ENCODE measurements at regions not wholly inside any gene's neighbourhood (a gene's known extent, or its start where the extent isn't known, plus 50 kb on each side); places are given as distances from the start of the nearest gene placed in this dataset.
A peak's percentile ranks its signal among the peaks of the same experiment; 100 is the strongest.
"Not testable (repeated sequence)": the region's sequence is repeated elsewhere in the genome, so short reads cannot be mapped to it uniquely, and the experiment has no call there.

GRCh38 chr17:28247671-28248555 is 71.1 kb upstream of the TMEM97 start:
- no peak for DNase-seq (ENCODE audit: low read depth)

DNA sequence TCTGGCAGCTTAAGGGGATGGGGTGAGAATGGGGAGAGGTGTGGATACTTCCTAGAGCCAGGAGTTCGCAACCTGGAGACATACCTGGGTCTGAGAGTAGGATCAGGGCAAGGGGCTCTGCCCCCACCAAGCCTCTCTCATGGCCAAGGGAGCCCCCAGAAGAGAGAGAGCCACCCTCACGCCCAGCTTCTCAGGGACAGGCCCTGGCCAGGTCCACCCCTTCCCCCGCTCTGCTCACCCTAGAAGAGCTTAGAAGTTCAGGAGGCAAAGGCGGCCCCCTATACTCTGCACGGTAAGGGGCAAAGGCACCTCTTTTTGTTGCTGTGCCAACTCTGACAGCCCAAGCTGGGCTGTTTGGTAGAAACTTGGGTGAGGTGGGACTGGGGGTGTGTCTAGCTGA is 69.3 kb upstream of the TMEM97 start:
- no peak for DNase-seq (ENCODE audit: low read depth)

DNA sequence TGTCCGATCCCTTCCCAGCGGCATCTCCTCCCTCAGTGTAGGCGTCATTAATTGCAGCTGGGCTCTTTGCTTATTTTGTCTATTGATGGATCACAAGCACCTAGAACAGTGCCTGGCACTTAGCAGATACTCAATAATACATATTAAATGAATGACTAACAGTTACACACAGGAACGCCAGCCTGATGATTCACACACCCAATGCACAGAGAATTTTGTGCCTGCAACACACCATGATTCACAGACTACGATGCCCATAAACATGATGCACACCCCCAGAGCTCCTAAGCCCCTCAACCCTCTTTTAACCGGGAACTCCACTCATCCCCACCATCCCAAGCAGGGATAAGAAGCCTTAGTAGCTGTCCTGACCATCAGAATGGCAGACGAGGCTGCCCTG is 66.6 kb upstream of the TMEM97 start:
- no peak for DNase-seq (ENCODE audit: low read depth)

GRCh38 chr17:28253663-28254062 is 65.3 kb upstream of the TMEM97 start:
- DNase-seq (ENCODE audit: low read depth) = no peak

DNA sequence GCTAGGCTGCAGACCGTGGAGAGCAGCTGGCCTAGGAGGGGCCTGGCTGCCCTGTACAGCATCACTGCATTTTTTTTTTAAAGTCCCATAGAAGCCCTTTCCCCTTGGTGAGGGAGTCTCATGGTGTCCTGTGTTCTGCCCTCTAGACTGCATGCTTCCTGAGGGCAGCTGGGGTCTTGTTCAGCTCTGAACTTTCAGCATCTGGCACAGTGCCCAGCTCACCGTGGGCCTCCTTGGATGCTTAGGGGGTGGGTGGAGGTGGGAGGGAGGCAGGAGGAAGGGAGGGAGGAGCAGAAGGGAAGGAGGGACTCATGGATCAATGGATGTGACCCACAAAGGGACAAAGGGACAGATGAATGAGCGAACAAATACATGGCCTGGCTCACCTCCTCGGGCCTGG is 63.4 kb upstream of the TMEM97 start:
- DNase-seq (ENCODE audit: low read depth) = no peak

GRCh38 chr17:28256370-28256769 is 62.6 kb upstream of the TMEM97 start:
- DNase-seq (ENCODE audit: low read depth) = no peak

DNA sequence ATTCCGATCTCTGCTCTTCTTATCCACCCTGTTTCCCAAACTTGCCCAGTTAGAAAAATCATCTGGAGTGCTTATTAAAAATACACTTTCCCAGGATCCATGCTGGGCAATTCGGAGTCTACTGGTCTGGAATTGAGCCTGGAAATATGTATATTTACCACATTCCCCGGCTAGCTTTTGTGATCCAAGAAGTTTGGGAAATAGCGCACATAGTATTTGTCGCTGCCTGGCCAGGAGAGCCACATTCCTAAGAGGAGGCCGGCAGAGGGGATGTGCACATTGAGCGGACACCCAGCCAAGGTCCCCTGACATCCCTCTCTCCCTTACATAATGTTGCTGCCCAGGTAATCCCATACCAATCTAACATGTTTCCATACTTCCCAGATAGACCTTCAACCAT is 62.1 kb upstream of the TMEM97 start:
- DNase-seq (ENCODE audit: low read depth) = no peak

DNA sequence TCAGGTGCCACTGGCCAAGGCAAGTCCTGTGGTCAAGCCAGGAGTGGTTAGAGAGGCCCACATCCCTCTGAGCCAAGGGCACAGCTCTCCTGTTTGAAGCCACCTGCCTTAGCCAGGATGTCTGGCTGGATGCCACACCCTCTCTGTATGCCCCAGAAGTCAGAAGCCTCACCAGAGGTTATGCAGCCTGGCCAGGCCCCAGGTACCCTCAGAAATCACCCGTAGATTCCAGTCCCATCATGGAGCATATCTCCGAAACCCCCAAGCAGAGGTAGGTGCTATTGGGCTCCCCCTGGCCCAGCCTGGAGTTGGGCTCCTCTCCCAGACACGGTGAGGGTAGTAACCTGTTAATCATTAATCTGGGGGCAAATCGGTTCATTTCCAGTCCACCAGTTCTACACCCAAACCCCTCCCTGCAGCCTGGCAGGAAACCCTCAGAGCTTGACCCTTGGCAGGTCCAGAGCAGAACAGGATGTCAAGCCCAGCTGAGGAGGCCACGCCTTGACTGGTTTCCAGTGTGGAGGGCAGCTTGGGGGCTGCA is 60.6 kb upstream of the TMEM97 start:
- no peak for DNase-seq (ENCODE audit: low read depth)

GRCh38 chr17:28261219-28261618 is 57.8 kb upstream of the TMEM97 start:
- no peak for DNase-seq (ENCODE audit: low read depth)

DNA sequence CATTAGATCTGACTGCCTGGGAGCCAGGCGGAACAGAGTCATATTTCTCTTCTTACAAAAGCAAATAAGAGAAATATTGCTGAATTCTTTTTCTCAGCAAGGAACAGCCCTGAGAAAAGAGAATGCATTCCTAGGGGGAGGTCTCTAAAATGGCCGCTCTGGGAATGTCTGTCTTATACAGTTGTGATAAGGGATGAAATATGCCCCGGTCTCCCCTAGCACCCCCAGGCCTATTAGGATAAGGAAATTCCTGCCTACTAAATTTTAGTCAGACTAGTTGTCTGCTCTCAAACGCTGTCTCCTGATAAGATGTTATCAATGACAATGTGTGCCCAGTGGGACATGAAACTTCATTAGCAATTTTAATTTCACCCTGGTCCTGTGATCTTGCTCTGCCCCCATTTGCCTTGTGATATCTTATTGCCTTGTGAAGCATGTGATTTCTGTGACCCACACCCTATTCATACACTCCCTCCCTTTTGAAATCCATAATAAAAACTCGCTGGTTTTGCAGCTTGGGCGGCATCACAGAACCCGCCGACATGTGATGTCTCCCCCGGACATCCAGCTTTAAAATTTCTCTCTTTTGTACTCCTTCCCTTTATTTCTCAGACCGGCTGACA is 56.8 kb upstream of the TMEM97 start:
- DNase-seq (ENCODE audit: low read depth) = not testable (repeated sequence)

DNA sequence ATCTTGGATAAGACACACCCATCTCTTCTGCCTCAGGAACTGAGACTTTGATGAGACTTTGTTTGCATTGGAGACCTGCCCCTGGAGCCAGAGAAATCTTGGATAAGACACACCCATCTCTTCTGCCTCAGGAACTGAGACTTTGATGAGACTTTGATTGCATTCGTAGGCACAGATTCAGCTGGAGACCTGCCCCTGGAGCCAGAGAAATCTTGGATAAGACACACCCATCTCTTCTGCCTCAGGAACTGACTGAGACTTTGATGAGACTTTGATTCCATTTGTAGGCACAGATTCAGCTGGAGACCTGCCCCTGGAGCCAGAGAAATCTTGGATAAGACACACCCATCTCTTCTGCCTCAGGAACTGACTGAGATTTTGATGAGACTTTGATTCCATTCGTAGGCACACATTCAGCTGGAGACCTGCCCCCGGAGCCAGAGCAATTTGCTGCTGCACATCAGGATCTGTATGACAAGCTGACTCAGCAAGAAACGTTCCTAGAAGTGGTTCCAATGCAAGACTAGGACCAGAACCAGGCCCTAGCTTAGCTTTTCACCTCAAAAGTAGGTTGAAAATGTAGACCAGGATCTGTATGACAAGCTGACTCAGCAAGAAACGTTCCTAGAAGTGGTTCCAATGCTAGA is 54.0 kb upstream of the TMEM97 start:
- DNase-seq (ENCODE audit: low read depth) = peak; percentile 4

DNA sequence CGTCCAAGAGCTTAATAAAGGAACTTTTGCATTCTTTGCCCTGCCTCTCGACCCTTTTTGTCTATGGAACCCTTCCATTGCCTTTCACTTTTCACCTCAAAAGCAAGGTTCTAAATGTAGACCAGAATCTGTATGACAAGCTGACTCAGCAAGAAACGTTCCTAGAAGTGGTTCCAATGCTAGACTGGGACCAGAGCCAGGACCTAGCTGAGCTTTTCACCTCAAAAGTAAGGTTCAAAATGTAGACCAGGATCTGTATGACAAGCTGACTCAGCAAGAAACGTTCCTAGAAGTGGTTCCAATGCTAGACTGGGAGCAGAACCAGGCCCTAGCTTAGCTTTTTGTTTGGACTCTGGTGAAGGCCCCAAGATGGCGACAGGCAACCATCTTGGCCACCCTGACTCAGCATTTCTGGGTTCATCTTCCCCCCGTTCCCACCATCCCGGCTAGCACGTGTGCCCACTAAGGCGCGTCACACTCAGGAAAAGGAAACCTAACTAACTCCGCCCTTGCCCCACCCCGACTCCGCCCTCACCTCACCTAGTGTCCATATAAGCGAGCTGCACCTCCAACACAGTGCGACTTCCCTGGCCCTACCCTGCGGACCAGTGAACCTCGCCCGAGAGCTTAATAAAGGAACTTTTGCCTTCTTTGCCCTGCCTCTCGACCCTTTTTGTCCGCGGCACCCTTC is 53.0 kb upstream of the TMEM97 start:
- not testable (repeated sequence) for DNase-seq (ENCODE audit: low read depth)

GRCh38 chr17:28266547-28266920 is 52.5 kb upstream of the TMEM97 start:
- DNase-seq (ENCODE audit: low read depth) = not testable (repeated sequence)

DNA sequence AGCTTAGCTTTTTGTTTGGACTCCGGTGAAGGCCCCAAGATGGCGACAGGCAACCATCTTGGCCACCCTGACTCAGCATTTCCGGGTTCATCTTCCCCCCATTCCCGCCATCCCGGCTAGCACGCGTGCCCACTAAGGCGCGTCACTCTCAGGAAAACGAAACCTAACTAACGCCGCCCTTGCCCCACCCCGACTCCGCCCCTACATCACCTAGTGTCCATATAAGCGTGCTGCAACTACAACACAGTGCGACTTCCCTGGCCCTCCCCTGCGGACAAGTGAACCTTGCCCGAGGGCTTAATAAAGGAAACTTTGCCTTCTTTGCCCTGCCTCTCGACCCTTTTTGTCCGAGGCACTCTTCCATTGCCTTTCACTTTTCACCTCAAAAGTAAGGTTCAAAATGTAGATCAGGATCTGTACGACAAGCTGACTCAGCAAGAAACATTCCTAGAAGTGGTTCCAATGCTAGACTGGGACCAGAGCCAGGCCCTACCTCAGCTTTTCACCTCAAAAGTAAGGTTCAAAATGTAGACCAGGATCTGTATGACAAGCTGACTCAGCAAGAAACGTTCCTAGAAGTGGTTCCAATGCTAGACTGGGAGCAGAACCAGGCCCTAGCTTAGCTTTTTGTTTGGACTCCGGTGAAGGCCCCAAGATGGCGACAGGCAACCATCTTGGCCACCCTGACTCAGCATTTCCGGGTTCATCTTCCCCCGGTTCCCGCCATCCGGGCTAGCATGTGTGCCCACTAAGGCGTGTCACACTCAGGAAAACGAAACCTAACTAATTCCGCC is 51.9 kb upstream of the TMEM97 start:
- DNase-seq (ENCODE audit: low read depth) = not testable (repeated sequence)

- DNase-seq (ENCODE audit: low read depth) = no peak
Measured at GRCh38 chr17:28267720-28268609, 51.0 kb upstream of the TMEM97 start.

GRCh38 chr17:28268610-28269313 is 50.2 kb upstream of the TMEM97 start:
- DNase-seq (ENCODE audit: low read depth) = no peak
